Activated effector memory CD4-positive, alpha-beta T cell treated with Interleukin-2 at 50 U/mL for 16 hours (primary cell): ENCODE measurements at regions not wholly inside any gene's neighbourhood (a gene's known extent, or its start where the extent isn't known, plus 50 kb on each side); places are given as distances from the start of the nearest gene placed in this dataset.

Source experiments
- DNase-seq: peaks from one replicate; pipeline ENCODE4 v3.0.0-alpha.2; 2020

GRCh38 chr4:147328189-147328588 lies 152.7 kb upstream of the EDNRA start:
- DNase-seq, result no peak

DNA sequence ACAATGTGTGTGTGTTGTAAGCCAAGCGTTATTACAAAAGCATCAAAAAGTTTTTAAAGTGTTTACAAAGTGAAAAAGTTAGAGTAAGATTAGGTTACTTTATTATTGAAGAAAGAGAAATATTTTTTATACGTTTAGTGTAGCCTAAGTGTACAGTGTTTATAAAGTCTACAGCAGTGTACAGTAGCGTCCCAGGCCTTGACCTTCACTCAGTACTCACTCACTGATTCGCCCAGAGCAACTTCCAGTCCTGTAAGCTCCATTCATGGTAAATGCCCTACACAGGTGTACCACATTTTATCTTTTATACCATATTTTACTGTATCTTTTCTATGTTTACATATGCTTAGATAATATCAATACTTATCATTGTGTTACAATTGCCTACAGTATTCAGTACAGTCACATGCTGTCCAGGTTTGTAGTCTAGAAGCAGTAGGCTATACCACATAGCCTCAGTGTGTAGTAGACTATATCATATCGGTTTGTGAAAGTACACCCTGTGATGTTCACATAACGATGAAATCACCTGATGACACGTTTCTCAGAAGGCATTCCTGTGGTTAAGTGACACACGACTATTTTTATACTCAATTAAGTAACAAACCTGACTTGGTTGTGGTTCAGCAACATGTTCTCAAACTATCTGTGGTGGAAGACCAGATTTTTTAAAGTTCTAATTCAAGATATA lies 152.0 kb upstream of the EDNRA start:
- no peak for DNase-seq

- DNase-seq, result no peak
These were observed 148.8 kb upstream of the EDNRA start for GRCh38 chr4:147332091-147332490.

GRCh38 chr4:147334478-147334877 lies 146.4 kb upstream of the EDNRA start:
- DNase-seq, result no peak

DNA sequence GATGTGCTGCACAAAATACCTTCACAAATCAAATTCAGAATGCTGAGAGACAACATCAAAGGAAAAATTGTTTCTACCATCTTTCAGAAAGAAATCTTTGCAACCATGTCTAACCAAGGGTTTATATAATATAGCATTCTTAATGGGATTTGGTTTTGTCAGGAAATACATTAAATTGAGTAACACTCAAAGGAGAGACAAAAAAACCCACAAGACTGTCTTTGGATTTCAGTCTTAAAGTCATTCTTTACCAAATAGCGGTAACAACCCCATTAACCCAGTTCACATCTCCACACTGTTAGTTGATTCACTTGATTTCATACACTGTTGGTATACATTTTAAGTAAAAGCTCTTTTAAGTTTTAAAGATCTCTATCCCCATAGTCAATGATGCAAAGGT lies 145.7 kb upstream of the EDNRA start:
- DNase-seq, result no peak

DNA sequence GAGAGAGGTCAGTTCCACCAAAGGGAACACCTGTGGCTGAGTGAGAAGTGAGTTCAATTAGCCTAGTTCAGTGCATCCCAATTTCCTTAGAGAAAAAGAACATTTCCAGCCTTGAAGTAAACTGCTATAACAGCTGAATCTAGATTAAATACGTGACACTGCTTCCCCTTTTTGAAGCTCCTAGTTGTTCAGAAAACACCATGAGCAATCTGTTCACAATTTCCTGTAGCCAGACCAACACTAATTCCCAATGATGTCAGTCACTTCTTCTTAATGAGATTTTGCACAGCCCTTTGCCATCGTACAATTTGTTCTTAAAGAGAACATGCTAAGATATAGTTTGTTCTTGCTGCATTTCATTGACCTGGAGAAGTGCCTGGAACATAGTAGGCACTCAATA lies 144.6 kb upstream of the EDNRA start:
- no peak for DNase-seq

- DNase-seq, result no peak
These were observed 141.8 kb upstream of the EDNRA start for GRCh38 chr4:147339100-147339499.

DNA sequence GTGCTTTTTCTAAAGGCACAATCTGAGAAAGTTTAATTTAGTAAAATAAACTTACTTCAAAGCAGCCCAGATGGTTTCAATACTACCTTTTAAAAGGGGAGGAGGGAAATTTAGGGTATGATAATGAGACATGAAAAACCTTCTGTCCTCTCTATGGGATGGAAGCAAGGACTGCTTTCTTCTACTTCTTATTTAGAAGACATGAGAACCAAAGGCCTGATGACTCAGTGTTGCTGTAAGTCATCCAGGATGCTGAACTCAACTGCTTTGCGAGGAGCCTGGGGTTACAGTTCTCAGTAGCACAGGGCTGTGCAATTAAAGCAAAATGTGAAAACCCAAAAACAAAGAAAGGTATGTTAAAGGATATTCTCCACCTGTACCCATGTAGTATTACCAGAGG lies 140.8 kb upstream of the EDNRA start:
- no peak for DNase-seq

DNA sequence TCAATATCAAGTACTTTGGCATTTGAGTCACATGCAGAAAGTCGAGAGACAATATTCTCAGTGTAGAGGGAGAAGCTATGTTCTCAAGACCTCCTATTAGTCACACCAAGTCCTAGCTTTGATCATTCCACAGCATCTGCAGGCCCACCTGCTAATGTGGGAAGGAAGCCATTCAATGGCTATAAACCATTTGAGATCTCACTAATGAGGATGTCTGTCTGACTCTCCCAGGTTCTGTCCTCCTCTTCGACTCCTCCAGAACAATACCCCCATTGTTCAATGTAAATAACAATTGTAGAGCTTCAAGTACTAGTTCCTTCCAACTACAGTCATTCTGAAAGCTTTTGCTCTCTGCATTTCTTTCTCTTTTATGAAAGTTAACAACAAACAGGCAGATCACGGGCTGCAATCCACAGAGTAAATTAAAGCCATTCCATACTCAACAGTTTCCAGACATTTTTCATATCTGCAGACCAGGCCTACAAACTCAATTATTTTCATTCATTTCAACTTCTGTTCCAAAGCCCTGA lies 140.2 kb upstream of the EDNRA start:
- DNase-seq, result no peak

GRCh38 chr4:147343692-147344091 lies 137.2 kb upstream of the EDNRA start:
- no peak for DNase-seq

DNA sequence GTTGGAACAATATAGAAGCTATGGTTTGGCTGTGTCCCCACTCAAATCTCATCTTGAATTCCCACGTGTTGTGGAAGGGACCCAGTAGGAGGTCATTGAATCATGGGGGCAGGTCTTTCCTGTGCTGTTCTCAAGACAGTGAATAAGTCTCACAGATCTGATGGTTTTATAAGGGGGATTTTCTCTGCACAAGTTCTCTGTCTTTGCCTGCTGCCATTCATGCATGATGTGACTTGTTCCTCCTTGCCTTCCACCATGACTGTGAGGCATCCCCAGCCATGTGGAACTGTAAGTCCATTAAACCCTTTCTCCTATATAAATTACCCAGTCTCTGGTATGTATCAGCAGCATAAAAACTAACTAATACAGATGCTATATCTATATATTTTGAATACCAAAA lies 135.2 kb upstream of the EDNRA start:
- DNase-seq, result no peak

DNA sequence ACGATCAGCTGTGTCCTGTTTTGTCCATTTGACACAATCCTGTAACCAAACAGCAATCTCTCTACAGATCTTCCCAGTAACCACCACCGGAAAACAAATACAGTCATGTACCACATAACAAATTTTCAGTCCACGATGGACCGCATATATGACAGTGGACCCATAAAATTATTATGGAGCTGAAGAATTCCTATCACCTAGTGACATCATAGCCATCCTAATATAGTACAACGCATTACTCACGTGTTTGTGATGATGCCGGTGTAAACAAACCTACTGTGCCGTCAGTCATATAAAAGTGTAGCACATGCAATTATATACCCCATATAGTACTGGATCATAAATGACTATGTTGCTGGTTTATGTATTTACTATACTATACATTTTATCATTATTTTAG lies 133.7 kb upstream of the EDNRA start:
- no peak for DNase-seq

GRCh38 chr4:147349193-147349592 lies 131.7 kb upstream of the EDNRA start:
- no peak for DNase-seq

DNA sequence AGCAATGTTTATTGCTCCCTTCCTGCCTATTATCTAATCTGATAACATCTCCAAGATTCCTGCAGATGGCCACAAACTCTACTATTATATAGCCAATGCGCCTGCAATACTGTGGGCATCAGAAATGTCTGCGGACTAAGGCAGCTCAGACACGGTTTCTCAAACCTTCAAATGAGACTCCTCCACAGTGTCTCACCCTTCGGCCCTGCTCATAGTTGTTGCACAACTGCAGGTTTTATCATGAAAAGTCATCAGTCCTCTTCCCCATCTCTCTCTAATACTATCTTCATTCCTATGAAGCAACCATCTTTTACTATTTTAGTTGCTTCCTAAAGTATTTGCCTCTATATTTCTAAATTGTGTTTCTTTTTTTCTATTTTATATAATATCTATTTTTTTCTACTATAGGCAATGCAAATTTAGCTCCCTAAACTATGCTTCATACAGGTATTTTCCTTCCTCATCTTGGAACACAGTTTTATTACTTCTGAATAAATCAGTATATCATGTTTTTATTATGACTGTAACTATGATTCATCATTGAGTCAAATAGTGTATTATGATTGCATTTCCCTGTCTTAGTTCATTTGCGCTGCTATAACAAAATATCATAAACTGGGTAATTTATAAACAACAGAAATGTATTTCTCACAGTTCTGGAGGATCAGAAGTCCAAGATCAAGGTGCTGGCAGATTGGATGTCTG lies 129.7 kb upstream of the EDNRA start:
- no peak for DNase-seq

DNA sequence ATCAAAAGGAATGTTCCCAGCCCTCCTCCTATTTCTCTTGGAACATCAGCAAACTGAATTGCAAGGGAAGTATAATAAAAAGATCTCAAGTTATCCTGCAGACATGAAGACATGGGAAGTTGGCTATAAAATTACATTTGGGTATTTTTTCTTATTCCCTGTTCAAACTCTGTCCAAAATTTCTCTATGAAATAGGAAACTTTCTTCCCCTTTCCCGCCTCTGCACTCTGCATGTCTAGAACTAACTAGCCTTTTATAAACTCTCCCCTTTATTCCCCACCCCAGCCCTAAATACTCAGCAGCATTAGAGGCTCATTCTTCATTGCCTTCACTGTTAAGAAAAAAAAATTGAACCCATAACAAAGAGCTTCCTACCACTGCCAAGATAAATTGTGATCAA lies 126.7 kb upstream of the EDNRA start:
- DNase-seq, result no peak

- no peak for DNase-seq
These were observed 125.8 kb upstream of the EDNRA start for GRCh38 chr4:147355032-147355656.

DNA sequence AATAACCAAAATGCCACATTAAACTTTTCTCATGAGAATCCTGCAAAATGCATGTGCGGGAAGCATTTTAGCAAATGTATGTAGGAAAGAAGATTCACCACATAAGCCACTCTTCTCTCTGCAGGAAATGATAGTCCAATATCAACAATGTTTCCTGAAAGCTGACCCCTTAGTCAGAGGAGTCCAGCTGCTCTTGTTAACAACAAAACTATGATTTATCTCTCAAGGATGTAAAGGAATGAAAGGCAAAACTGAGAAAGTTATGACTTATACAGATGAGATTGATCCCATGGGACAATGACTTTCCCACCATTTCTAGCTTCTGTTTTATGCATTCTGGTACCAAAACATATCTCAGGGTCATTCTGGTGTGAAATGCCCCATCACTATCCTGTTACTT lies 125.0 kb upstream of the EDNRA start:
- no peak for DNase-seq

- DNase-seq, result no peak
These were observed 120.6 kb upstream of the EDNRA start for GRCh38 chr4:147360301-147360700.

DNA sequence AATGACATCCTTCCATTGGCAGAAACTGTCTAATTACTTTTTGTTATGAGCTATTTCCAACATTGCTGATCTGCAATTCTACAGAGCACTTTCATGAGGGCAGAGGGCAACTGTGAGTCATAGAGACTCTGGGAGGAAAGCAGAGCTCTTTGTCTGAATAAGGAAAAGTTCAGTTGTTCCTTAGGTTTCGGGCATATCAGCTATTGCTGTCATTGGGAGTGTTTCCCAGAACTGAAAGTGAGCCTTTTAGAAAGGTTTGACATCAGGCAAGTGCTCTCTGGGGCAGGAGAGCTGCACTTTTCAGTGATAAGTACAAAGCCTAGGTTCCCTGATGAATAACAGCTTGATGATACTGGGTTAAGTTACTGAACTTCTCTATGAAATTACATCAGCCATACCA lies 119.2 kb upstream of the EDNRA start:
- no peak for DNase-seq

DNA sequence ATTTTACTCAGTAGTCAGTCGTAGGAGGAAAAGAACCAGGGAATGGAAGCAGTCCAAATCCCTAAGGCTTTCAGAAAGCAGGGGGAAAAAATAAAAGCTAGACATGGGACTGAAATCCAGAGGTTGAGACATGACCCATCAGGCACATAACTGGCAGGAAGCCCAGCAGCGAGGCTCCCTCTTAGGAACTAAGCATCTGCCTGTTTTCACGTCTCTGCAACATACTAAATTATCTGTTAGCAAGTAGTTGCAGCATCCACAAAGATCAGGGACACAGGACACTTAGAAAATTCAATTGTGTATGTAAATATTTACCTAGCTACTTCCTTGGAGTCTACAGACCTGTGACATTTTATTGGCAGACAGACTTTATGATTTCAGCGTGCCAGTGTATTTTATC lies 118.0 kb upstream of the EDNRA start:
- DNase-seq, result no peak

DNA sequence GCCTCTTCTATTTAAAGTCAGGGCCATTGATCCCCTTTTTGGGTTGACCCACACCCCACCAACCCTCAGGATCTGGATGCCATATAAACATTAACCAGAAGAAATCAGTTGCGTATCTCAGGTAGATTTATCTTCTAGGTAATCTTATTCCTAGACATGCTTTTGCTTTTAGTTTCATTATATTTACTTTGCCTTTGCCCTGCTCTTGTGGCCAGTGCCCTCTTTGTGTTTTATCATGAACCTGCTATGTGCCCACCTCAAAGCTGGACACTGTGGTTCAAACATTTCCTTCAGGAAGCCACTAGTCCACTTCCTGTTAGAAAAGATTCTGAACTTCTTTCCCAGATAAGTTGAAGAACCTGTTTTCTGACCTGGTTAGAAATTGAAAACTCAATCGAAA lies 117.4 kb upstream of the EDNRA start:
- DNase-seq, result no peak

GRCh38 chr4:147365396-147365795 lies 115.5 kb upstream of the EDNRA start:
- DNase-seq, result no peak

- no peak for DNase-seq
These were observed 114.7 kb upstream of the EDNRA start for GRCh38 chr4:147366164-147366563.

DNA sequence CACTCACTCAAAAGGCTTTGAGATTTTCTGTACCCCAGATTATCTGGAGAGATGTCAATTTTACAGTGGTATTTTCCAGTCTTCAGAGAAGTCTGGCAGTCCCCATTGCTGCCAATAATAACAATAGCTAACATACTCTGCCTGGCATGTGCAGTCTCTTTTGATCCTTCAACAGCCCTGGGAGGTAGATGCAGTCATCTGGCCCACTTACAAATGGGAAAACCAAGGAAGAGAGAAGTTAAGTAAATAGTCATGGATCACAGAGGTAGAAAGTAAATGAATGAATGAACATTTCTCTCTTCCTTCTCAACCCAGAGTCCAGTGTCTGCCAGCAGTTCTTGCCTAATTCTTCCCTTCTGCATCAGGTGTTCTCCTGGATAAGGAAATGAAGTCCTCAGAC lies 113.0 kb upstream of the EDNRA start:
- DNase-seq, result no peak
